Activated CD4-positive, alpha-beta memory T cell treated with anti-CD3 and anti-CD28 coated beads, Interleukin-2, amount 10 ng/mL, durations not matched to agents 7 days and 5 days (primary cell): ENCODE measurements at regions not wholly inside any gene's neighbourhood (a gene's known extent, or its start where the extent isn't known, plus 50 kb on each side); places are given as distances from the start of the nearest gene placed in this dataset.
A peak's percentile ranks its signal among the peaks of the same experiment; 100 is the strongest.

Experiments used
- CTCF ChIA-PET: fragments of 350-600 bp; sonication (Branson Sonifier 250); formaldehyde crosslinking; loops from one replicate; lab custom pipeline; 2021; ENCODE audit warnings: antibody characterized with exemption, inconsistent platforms; lab: Charles Lee
- POLR2A ChIA-PET: fragments of 350-600 bp; sonication (Branson Sonifier 250); formaldehyde crosslinking; loops from one replicate; lab custom pipeline; 2021; ENCODE audit warnings: antibody characterized with exemption; lab: Charles Lee
- DNase-seq: peaks from one replicate; pipeline ENCODE4 v3.0.0-alpha.2; 2020
- H3K27ac Mint-ChIP-seq: one replicate; pipeline ENCODE4 v1.8.0; 2021; ENCODE audit warnings: mild to moderate bottlenecking, mixed read lengths
- H3K27me3 Mint-ChIP-seq: one replicate; pipeline ENCODE4 v1.8.0; 2021; ENCODE audit warnings: mixed read lengths
- H3K36me3 Mint-ChIP-seq: one replicate; pipeline ENCODE4 v1.8.0; 2021; ENCODE audit warnings: low read depth, mixed read lengths
- H3K4me1 Mint-ChIP-seq: one replicate; pipeline ENCODE4 v1.8.0; 2021; ENCODE audit warnings: mixed read lengths
- H3K4me3 Mint-ChIP-seq: one replicate; pipeline ENCODE4 v1.8.0; 2021; ENCODE audit warnings: mild to moderate bottlenecking, mixed read lengths
- H3K9me3 Mint-ChIP-seq: one replicate; pipeline ENCODE4 v1.8.0; 2021; ENCODE audit warnings: mixed read lengths

GRCh38 chr2:38509947-38510326, 92.8 kb downstream of the HNRNPLL start:
- POLR2A ChIA-PET, result no interaction called here

GRCh38 chr2:38509314-38509946, 93.3 kb downstream of the HNRNPLL start:
- DNase-seq, result no peak
- Mint-ChIP-seq H3K9me3 (peaks cover 4% of the 10 kb centered on the region), H3K27me3 (peaks cover 2% of the 10 kb centered on the region), H3K4me3 (no peak overlapping the region), H3K4me1 (peaks cover 14% of the 10 kb centered on the region), H3K27ac (no peak overlapping the region), H3K36me3 (peaks cover 3% of the 10 kb centered on the region)
- CTCF ChIA-PET, result interaction anchor here (0.8 to 5.2 kb wide), 13 partner anchors 9 to 235 kb away, joined by 3 to 146 read pairs (median 8); no protein-coding TSS in a partner anchor
- POLR2A ChIA-PET, result interaction anchor here (1.2 to 1.7 kb wide), 2 partner anchors 186 to 193 kb away, joined by 4 to 28 read pairs; no protein-coding TSS in a partner anchor

More at GRCh38 chr2:38509947-38510326, 92.8 kb downstream of the HNRNPLL start:
- Mint-ChIP-seq H3K36me3 (peaks cover 3% of the 10 kb centered on the region), H3K4me1 (peaks cover 10% of the 10 kb centered on the region), H3K27ac (no peak overlapping the region), H3K9me3 (peaks cover 4% of the 10 kb centered on the region), H3K27me3 (peaks cover 2% of the 10 kb centered on the region), H3K4me3 (no peak overlapping the region)
- CTCF ChIA-PET, result interaction anchor here (0.8 to 5.2 kb wide), 4 partner anchors 18 to 194 kb away, joined by 3 to 146 read pairs (median 10); no protein-coding TSS in a partner anchor
- no peak for DNase-seq

DNA sequence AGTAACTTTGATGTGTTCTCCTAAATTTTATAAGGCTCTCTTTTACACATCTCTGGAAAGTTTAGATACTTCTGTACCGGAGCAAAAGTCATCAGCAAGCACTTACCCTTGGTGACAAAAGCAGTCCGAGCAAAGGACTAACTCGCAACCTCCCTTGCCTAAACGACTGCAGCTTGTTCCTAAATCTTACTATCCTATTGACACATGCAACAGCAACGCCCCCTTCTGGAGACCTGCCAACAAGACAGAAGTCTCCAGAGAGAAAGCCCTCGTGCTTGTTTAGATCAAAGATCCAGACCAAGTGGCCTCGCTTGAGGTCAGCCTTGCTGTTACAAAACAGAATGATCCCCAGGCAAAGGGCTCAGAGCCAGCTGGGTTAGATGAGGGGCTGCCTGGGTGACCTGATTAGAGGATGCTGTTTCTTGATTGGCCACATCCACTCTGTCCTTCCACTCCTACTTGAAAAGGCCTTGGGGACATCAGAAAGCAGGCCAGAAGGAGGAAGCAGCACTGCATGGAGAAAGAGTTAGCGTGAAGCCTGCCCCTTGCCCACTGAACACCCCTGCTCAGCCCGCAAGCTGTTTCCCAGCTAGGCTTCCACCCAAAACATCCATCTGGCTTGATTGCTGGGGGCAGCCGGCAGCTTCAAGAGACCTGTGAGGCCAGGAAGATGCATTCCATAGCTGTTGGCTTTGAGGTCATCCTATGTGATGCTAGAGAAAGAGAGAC, 94.3 kb downstream of the HNRNPLL start:
- Mint-ChIP-seq H3K36me3 (peaks cover 5% of the 10 kb centered on the region), H3K27ac (no peak overlapping the region), H3K4me3 (no peak overlapping the region), H3K9me3 (peaks cover 4% of the 10 kb centered on the region), H3K4me1 (peaks cover 16% of the 10 kb centered on the region), H3K27me3 (peaks cover 4% of the 10 kb centered on the region)
- peak; percentile 84 for DNase-seq
- ChIA-PET POLR2A (interaction anchor here (1.2 to 1.7 kb wide), 3 partner anchors 41 to 192 kb away, joined by 3 to 28 read pairs (median 4); no protein-coding TSS in a partner anchor), CTCF (interaction anchor here (0.7 to 5.2 kb wide), 55 partner anchors 9 to 1306 kb away, joined by 3 to 146 read pairs (median 5); partner anchors contain the start of gene CYP1B1)

GRCh38 chr2:38507712-38508111, 95.0 kb downstream of the HNRNPLL start:
- DNase-seq, result no peak
- peaks cover 17% of the 10 kb centered on the region for H3K4me1 Mint-ChIP-seq
- no peak overlapping the region for H3K27ac Mint-ChIP-seq
- peaks cover 7% of the 10 kb centered on the region for H3K36me3 Mint-ChIP-seq
- ChIA-PET POLR2A (interaction anchor here (1.2 to 1.7 kb wide), 2 partner anchors 42 to 191 kb away, joined by 3 to 28 read pairs; no protein-coding TSS in a partner anchor), CTCF (interaction anchor here (0.7 to 5.2 kb wide), 52 partner anchors 8 to 1305 kb away, joined by 3 to 146 read pairs (median 5); partner anchors contain the start of gene CYP1B1)
- H3K4me3 Mint-ChIP-seq, result no peak overlapping the region
- peaks cover 4% of the 10 kb centered on the region for H3K9me3 Mint-ChIP-seq
- peaks cover 4% of the 10 kb centered on the region for H3K27me3 Mint-ChIP-seq

DNA sequence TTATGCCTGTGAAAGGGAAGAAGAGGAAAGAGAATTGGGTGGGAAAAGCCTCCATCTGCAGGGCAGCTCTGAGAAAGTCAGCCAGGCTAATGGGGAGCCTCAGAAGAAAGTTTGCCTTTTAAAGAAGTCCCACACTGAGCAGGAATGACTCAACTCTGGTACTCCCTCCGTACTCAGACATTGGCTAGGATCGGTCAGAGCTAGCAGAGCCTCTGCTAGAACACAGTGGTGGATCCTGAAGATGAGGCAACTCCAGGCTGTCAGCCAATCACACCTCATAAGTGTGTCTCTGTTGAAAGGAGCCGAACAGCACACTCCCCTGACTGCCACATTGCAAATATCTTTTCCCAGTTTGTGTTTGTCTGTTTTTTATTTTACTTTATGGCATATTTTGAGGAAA, 96.9 kb downstream of the HNRNPLL start:
- Mint-ChIP-seq H3K4me1 (peaks cover 21% of the 10 kb centered on the region), H3K27me3 (peaks cover 14% of the 10 kb centered on the region), H3K36me3 (peaks cover 7% of the 10 kb centered on the region), H3K4me3 (no peak overlapping the region), H3K27ac (no peak overlapping the region), H3K9me3 (peaks cover 7% of the 10 kb centered on the region)
- DNase-seq, result no peak
- ChIA-PET CTCF (interaction anchor here (5.2 kb wide), 1 partner anchor 190 kb away, joined by 146 read pairs; no protein-coding TSS in a partner anchor), POLR2A (no interaction called here)

DNA sequence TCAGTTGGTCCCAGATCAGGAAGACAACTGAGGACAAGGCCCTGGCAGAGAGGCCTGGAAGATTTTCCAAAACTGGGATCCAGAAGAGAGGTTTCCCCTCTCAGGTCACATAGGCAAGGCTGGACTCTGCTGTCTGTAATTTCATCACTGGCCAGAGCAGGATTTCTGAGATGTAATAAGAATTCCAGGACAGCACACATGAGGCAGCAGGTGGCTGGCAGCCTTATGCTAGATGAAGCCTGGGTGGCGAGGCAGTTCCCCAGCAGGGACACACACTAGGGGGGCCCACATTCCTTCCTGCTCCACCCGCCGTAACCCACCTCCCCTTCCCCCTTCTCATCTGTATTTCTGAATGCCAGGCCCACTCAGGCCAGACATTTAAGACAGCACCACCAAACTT, 98.6 kb downstream of the HNRNPLL start:
- peaks cover 7% of the 10 kb centered on the region for H3K9me3 Mint-ChIP-seq
- no peak overlapping the region for H3K4me3 Mint-ChIP-seq
- peaks cover 7% of the 10 kb centered on the region for H3K36me3 Mint-ChIP-seq
- no peak for DNase-seq
- CTCF ChIA-PET, result no interaction called here
- peaks cover 17% of the 10 kb centered on the region for H3K27me3 Mint-ChIP-seq
- POLR2A ChIA-PET, result no interaction called here
- peaks cover 21% of the 10 kb centered on the region for H3K4me1 Mint-ChIP-seq
- no peak overlapping the region for H3K27ac Mint-ChIP-seq

DNA sequence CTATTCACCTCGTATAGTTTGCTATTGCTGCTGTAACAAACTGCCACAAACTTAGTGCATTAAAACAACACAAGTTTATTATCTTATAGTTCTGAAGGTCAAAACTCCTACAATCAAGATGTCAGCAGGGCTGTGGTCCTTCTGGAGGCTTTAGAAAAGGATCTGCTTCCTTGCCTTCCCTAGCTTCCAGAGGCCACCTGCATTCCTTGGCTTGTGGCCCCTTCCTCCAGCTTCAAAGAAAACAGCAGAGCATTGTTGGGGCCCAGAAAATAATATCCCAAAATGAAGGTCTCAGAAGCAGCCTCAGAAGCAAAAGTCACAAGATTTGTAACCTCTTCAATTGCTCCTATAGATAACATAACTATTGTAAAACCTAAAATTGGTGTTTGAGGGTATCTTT, 100.6 kb downstream of the HNRNPLL start:
- H3K27ac Mint-ChIP-seq, result no peak overlapping the region
- ChIA-PET POLR2A (no interaction called here), CTCF (no interaction called here)
- H3K4me1 Mint-ChIP-seq, result peaks cover 21% of the 10 kb centered on the region
- peaks cover 7% of the 10 kb centered on the region for H3K9me3 Mint-ChIP-seq
- DNase-seq, result no peak
- H3K36me3 Mint-ChIP-seq, result peaks cover 7% of the 10 kb centered on the region
- no peak overlapping the region for H3K4me3 Mint-ChIP-seq
- peaks cover 20% of the 10 kb centered on the region for H3K27me3 Mint-ChIP-seq

- Mint-ChIP-seq H3K9me3 (peaks cover 3% of the 10 kb centered on the region), H3K27me3 (peaks cover 20% of the 10 kb centered on the region), H3K4me1 (peaks cover 18% of the 10 kb centered on the region), H3K4me3 (no peak overlapping the region), H3K27ac (no peak overlapping the region), H3K36me3 (peaks cover 4% of the 10 kb centered on the region)
- ChIA-PET CTCF (no interaction called here), POLR2A (no interaction called here)
- no peak for DNase-seq
Observed at GRCh38 chr2:38500283-38500634, 102.5 kb downstream of the HNRNPLL start.

GRCh38 chr2:38499548-38500282, 103.0 kb downstream of the HNRNPLL start:
- no peak overlapping the region for H3K27ac Mint-ChIP-seq
- POLR2A ChIA-PET, result no interaction called here
- peaks cover 3% of the 10 kb centered on the region for H3K9me3 Mint-ChIP-seq
- DNase-seq, result no peak
- H3K27me3 Mint-ChIP-seq, result peaks cover 20% of the 10 kb centered on the region
- CTCF ChIA-PET, result interaction anchor here (0.5 to 0.6 kb wide), 2 partner anchors 8 to 132 kb away, joined by 3 read pairs; no protein-coding TSS in a partner anchor
- H3K4me1 Mint-ChIP-seq, result peaks cover 14% of the 10 kb centered on the region
- H3K4me3 Mint-ChIP-seq, result no peak overlapping the region
- peaks cover 4% of the 10 kb centered on the region for H3K36me3 Mint-ChIP-seq

- Mint-ChIP-seq H3K36me3 (no peaks in the 10 kb centered on the region), H3K27ac (no peak overlapping the region), H3K4me3 (no peak overlapping the region), H3K27me3 (peaks cover 19% of the 10 kb centered on the region), H3K9me3 (peaks cover 3% of the 10 kb centered on the region), H3K4me1 (peaks cover 8% of the 10 kb centered on the region)
- ChIA-PET CTCF (interaction anchor here (0.7 to 1.2 kb wide), 3 partner anchors 10 to 255 kb away, joined by 3 to 4 read pairs (median 3); no protein-coding TSS in a partner anchor), POLR2A (no interaction called here)
- DNase-seq, result no peak
Observed at GRCh38 chr2:38498045-38498481, 104.7 kb downstream of the HNRNPLL start.

GRCh38 chr2:38497670-38498037, 105.1 kb downstream of the HNRNPLL start:
- DNase-seq, result no peak
- Mint-ChIP-seq H3K27me3 (peaks cover 18% of the 10 kb centered on the region), H3K36me3 (no peaks in the 10 kb centered on the region), H3K4me3 (no peak overlapping the region), H3K9me3 (peaks cover 2% of the 10 kb centered on the region), H3K4me1 (peaks cover 8% of the 10 kb centered on the region), H3K27ac (no peak overlapping the region)
- CTCF ChIA-PET, result interaction anchor here (0.7 to 1.0 kb wide), 3 partner anchors 10 to 255 kb away, joined by 3 to 4 read pairs (median 3); no protein-coding TSS in a partner anchor
- POLR2A ChIA-PET, result no interaction called here

GRCh38 chr2:38496927-38497669, 105.6 kb downstream of the HNRNPLL start:
- Mint-ChIP-seq H3K4me1 (peaks cover 5% of the 10 kb centered on the region), H3K4me3 (no peak overlapping the region), H3K27me3 (peaks cover 15% of the 10 kb centered on the region), H3K27ac (no peak overlapping the region), H3K9me3 (no peaks in the 10 kb centered on the region), H3K36me3 (no peaks in the 10 kb centered on the region)
- ChIA-PET CTCF (interaction anchor here (0.7 to 1.0 kb wide), 3 partner anchors 11 to 256 kb away, joined by 3 to 4 read pairs (median 3); no protein-coding TSS in a partner anchor), POLR2A (no interaction called here)
- no peak for DNase-seq
